K562 (cell line): ENCODE measurements at regions not wholly inside any gene's neighbourhood (a gene's known extent, or its start where the extent isn't known, plus 50 kb on each side); places are given as distances from the start of the nearest gene placed in this dataset.

Experiments
- ATAC-seq: fragments of 200-7000 bp; cut with Tn5 transposase; 3 replicates; pipeline ENCODE4 v1.9.1; 2020; ENCODE audit warnings: moderate library complexity
- BruUV-seq: library from RNA; stranded (reverse); fragments of 400-500 nt; replicated peaks from 2 replicates; lab custom pipeline; 2021; lab: Mats Ljungman, UMichigan
- CTCF ChIA-PET: fragments of 300-600 bp; formaldehyde crosslinking; extraction: SDS; loops from one replicate; lab custom pipeline; 2021; ENCODE audit warnings: low intra/inter-chr PET ratio; lab: Yijun Ruan, JAX
- POLR2A ChIA-PET: fragments of 300-600, 350-650 bp; sonication (Branson Sonifier 250); formaldehyde crosslinking; extraction: SDS; loops from one replicate; lab custom pipeline; 2021; ENCODE audit warnings: antibody characterized with exemption, inconsistent platforms; lab: Yijun Ruan, JAX
- DNase-seq, 4 experiments: peaks; one replicate each; pipeline versions ENCODE4 v3.0.0 to v3.0.0-alpha.2; 2011 to 2018; ENCODE audit warnings: low spot score in 3 of 4, mixed read lengths in 3 of 4; ENCODE audit errors: extremely low read depth in 1 of 4
- FAIRE-seq: peaks from 2 replicates; lab custom pipeline; 2011; peaks lifted over from hg19 to GRCh38; lab: Jason Lieb, UNC
- H2AFZ ChIP-seq: 2 replicates; pipeline ENCODE4 v1.6.0; 2011; ENCODE audit warnings: low read depth, low read length, control low read depth, inconsistent platforms
- H3K27ac ChIP-seq: fragments of 200-600 bp; 3 replicates; pipeline ENCODE4 v1.8.0; 2011; ENCODE audit warnings: low read depth, mild to moderate bottlenecking, control low read depth, inconsistent platforms, low read length, moderate library complexity, mixed read lengths; ENCODE audit errors: extremely low read depth
- H3K27me3 ChIP-seq, 2 experiments: fragments of 300-600 bp in 1 of 2; 2 replicates in 1 of 2; 3 replicates in 1 of 2; pipeline versions ENCODE4 v1.6.0 to v1.8.0; 2011; ENCODE audit warnings: inconsistent platforms in 2 of 2, low read length in 2 of 2, mild to moderate bottlenecking in 1 of 2, mixed read lengths in 1 of 2, moderate library complexity in 1 of 2; ENCODE audit not compliant: control insufficient read depth in 2 of 2, insufficient read depth in 2 of 2
- H3K36me3 ChIP-seq: fragments of 300-600 bp; 3 replicates; pipeline ENCODE4 v1.8.0; 2011; ENCODE audit warnings: mild to moderate bottlenecking, low read length, inconsistent platforms; ENCODE audit not compliant: control insufficient read depth, insufficient read depth
- H3K4me1 ChIP-seq, 2 experiments: fragments of 200-600 bp in 1 of 2; replicated peaks in 1 of 2; 2 replicates in 1 of 2; 3 replicates in 1 of 2; pipeline versions ENCODE4 v1.5.1 to v1.8.0; 2011; ENCODE audit warnings: inconsistent platforms in 2 of 2, low read length in 2 of 2, mild to moderate bottlenecking in 1 of 2, mixed read lengths in 1 of 2, moderate library complexity in 1 of 2; ENCODE audit not compliant: control insufficient read depth in 2 of 2, insufficient read depth in 2 of 2
- H3K4me2 ChIP-seq: 2 replicates; pipeline ENCODE4 v1.6.1; 2011; ENCODE audit warnings: low read length, control low read depth, inconsistent platforms, mixed read lengths; ENCODE audit not compliant: insufficient read depth
- H3K4me3 ChIP-seq: fragments of 200-600 bp; sonication (generic), shearing (Covaris generic); 2 replicates; pipeline ENCODE4 v1.5.1; 2016; ENCODE audit warnings: control low read depth, inconsistent platforms
- H3K79me2 ChIP-seq: fragments of 200-600 bp; 3 replicates; pipeline ENCODE4 v1.8.0; 2011; ENCODE audit warnings: low read length, inconsistent platforms; ENCODE audit not compliant: control insufficient read depth, insufficient read depth
- H3K9ac ChIP-seq, 2 experiments: 2 replicates each; pipeline versions ENCODE4 v1.6.0 to v1.6.1; 2011; ENCODE audit warnings: low read depth in 2 of 2, low read length in 2 of 2, control low read depth in 1 of 2, inconsistent platforms in 1 of 2, mild to moderate bottlenecking in 1 of 2, mixed read lengths in 1 of 2; ENCODE audit not compliant: insufficient read depth in 1 of 2
- H3K9me1 ChIP-seq: one replicate; pipeline ENCODE4 v1.6.0; 2011; ENCODE audit warnings: inconsistent platforms, mild to moderate bottlenecking, low read length, moderate library complexity; ENCODE audit not compliant: control insufficient read depth, insufficient read depth
- H3K9me3 ChIP-seq: replicated peaks from 2 replicates; pipeline ENCODE4 v1.5.1; 2011; ENCODE audit warnings: low read depth, low read length, inconsistent platforms; ENCODE audit not compliant: control insufficient read depth, insufficient read depth
- H4K20me1 ChIP-seq: replicated peaks from 2 replicates; pipeline ENCODE4 v1.6.1; 2011; ENCODE audit warnings: low read length, inconsistent platforms, mixed read lengths; ENCODE audit not compliant: control insufficient read depth, insufficient read depth
- BDP1 ChIP-seq: IDR thresholded peaks from 3 replicates; pipeline ENCODE4 v1.6.1; 2011; ENCODE audit not compliant: insufficient read length, insufficient read depth
- GABPA ChIP-seq: fragments of 200-800 bp; sonication (Bioruptor generic); conservative IDR thresholded peaks from 2 replicates; pipeline ENCODE4 v1.6.1; 2016; ENCODE audit warnings: low read depth, missing genetic modification characterization, missing compliant biosample characterization
- GATA2 ChIP-seq: sonication (generic); formaldehyde crosslinking; IDR thresholded peaks from 2 replicates; pipeline ENCODE4 v1.4.0; 2020; ENCODE audit warnings: mild to moderate bottlenecking, missing genetic modification reagents
- KHSRP ChIP-seq: fragments of 450-650 bp; IDR thresholded peaks from 2 replicates; pipeline ENCODE4 v1.6.1; 2017
- MECOM ChIP-seq: fragments of 250-450 bp; sonication (Bioruptor Pico); IDR thresholded peaks from 2 replicates; pipeline ENCODE4 v1.8.0; 2022; ENCODE audit warnings: inconsistent platforms
- POLR2AphosphoS5 ChIP-seq: IDR thresholded peaks from 2 replicates; pipeline ENCODE4 v1.6.1; 2011; ENCODE audit warnings: mild to moderate bottlenecking, low read depth, low read length, moderate library complexity; ENCODE audit not compliant: control insufficient read depth, insufficient read depth
- RBFOX2 ChIP-seq: fragments of 200-400 bp; formaldehyde crosslinking; IDR thresholded peaks from 2 replicates; pipeline ENCODE4 v1.6.1; 2017; ENCODE audit warnings: low read depth, mild to moderate bottlenecking, low read length, moderate library complexity
- STAT5A ChIP-seq: IDR thresholded peaks from 2 replicates; pipeline ENCODE4 v1.6.1; 2012; ENCODE audit warnings: low read length, inconsistent platforms, borderline replicate concordance
- WGBS: fragments of 100-300 bp; shearing (Covaris generic); methylation state at CpG from one replicate; pipeline ENCODE4 v1.1.6; 2016; ENCODE audit warnings: low coverage, mixed read lengths; ENCODE audit not compliant: insufficient coverage; ENCODE audit errors: missing lambda C conversion rate; 5-methylcytosine and 5-hydroxymethylcytosine counted together
- in situ Hi-C: fragments of 300-500 bp; cut with MboI; formaldehyde crosslinking; loops from 4 replicates; pipeline ENCODE4 v1.15.0; 2018; ENCODE audit warnings: inconsistent platforms, mixed read lengths
- intact Hi-C: fragments of 100-400 bp; cut with micrococcal nuclease; formaldehyde crosslinking; loops from 2 replicates; pipeline ENCODE4 v1.14.2; 2022
- TF ChIP-seq, protein P1 (sequence below): fragments of 250-450 bp; sonication (Bioruptor Pico); IDR thresholded peaks from 2 replicates; pipeline ENCODE4 v1.4.0; 2020; ENCODE audit warnings: mild to moderate bottlenecking
- TF ChIP-seq, protein P2 (sequence below): conservative IDR thresholded peaks from 2 replicates; pipeline ENCODE4 v1.6.1; 2011; ENCODE audit warnings: low read depth, mild to moderate bottlenecking, low read length; ENCODE audit not compliant: control insufficient read depth
- TF ChIP-seq, protein P3 (sequence below): fragments of 150-350 bp; conservative IDR thresholded peaks from 2 replicates; pipeline ENCODE4 v1.6.1; 2014; ENCODE audit warnings: low read length
- TF ChIP-seq, protein P4 (sequence below): fragments of 450-650 bp; IDR thresholded peaks from 2 replicates; pipeline ENCODE4 v1.6.1; 2016; ENCODE audit warnings: low read depth, mild to moderate bottlenecking, moderate library complexity

GRCh38 chr1:185644531-185644930 lies 89.7 kb upstream of the HMCN1 start:
- in situ Hi-C loops (no loop called here), intact Hi-C loops (no loop called here)
- Histone ChIP-seq H3K4me3 (no peak overlapping the region), H3K79me2 (no peaks in the 10 kb centered on the region), H4K20me1 (no peaks in the 10 kb centered on the region), H3K4me1 (peaks cover 0 to 4% of the 10 kb centered on the region in 2 experiments; a peak in 1 of 5 replicates), H3K9me1 (no peaks in the 10 kb centered on the region), H3K27me3 (no peaks in the 10 kb centered on the region), H2AFZ (no peak overlapping the region), H3K9ac (no peak overlapping the region), H3K36me3 (no peaks in the 10 kb centered on the region), H3K27ac (no peak overlapping the region), H3K4me2 (no peak overlapping the region), H3K9me3 (no peaks in the 10 kb centered on the region)
- TF ChIP-seq GABPA (no peak), MECOM (no peak), STAT5A (no peak), GATA2 (CRISPR knock-in tag) (no peak), POLR2AphosphoS5 (no peak), RBFOX2 (no peak), KHSRP (no peak), BDP1 (no peak)
- TF ChIP-seq, protein P1, sequence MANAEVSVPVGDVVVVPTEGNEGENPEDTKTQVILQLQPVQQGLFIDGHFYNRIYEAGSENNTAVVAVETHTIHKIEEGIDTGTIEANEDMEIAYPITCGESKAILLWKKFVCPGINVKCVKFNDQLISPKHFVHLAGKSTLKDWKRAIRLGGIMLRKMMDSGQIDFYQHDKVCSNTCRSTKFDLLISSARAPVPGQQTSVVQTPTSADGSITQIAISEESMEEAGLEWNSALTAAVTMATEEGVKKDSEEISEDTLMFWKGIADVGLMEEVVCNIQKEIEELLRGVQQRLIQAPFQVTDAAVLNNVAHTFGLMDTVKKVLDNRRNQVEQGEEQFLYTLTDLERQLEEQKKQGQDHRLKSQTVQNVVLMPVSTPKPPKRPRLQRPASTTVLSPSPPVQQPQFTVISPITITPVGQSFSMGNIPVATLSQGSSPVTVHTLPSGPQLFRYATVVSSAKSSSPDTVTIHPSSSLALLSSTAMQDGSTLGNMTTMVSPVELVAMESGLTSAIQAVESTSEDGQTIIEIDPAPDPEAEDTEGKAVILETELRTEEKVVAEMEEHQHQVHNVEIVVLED (CRISPR knock-in tag) = no peak
- TF ChIP-seq, protein P2, sequence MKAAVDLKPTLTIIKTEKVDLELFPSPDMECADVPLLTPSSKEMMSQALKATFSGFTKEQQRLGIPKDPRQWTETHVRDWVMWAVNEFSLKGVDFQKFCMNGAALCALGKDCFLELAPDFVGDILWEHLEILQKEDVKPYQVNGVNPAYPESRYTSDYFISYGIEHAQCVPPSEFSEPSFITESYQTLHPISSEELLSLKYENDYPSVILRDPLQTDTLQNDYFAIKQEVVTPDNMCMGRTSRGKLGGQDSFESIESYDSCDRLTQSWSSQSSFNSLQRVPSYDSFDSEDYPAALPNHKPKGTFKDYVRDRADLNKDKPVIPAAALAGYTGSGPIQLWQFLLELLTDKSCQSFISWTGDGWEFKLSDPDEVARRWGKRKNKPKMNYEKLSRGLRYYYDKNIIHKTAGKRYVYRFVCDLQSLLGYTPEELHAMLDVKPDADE = no peak
- TF ChIP-seq, protein P3, sequence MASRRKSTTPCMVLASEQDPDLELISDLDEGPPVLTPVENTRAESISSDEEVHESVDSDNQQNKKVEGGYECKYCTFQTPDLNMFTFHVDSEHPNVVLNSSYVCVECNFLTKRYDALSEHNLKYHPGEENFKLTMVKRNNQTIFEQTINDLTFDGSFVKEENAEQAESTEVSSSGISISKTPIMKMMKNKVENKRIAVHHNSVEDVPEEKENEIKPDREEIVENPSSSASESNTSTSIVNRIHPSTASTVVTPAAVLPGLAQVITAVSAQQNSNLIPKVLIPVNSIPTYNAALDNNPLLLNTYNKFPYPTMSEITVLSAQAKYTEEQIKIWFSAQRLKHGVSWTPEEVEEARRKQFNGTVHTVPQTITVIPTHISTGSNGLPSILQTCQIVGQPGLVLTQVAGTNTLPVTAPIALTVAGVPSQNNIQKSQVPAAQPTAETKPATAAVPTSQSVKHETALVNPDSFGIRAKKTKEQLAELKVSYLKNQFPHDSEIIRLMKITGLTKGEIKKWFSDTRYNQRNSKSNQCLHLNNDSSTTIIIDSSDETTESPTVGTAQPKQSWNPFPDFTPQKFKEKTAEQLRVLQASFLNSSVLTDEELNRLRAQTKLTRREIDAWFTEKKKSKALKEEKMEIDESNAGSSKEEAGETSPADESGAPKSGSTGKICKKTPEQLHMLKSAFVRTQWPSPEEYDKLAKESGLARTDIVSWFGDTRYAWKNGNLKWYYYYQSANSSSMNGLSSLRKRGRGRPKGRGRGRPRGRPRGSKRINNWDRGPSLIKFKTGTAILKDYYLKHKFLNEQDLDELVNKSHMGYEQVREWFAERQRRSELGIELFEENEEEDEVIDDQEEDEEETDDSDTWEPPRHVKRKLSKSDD = no peak
- TF ChIP-seq, protein P4, sequence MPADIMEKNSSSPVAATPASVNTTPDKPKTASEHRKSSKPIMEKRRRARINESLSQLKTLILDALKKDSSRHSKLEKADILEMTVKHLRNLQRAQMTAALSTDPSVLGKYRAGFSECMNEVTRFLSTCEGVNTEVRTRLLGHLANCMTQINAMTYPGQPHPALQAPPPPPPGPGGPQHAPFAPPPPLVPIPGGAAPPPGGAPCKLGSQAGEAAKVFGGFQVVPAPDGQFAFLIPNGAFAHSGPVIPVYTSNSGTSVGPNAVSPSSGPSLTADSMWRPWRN = no peak
- no TSS peak for BruUV-seq
- ChIA-PET POLR2A (no interaction called here), CTCF (no interaction called here)
- no peak for DNase-seq
- 0% methylated on average over 1 of the region's 1 CpG for WGBS
- FAIRE-seq = no peak
- no peak for ATAC-seq
